IMR-90 (cell line): ENCODE measurements at regions not wholly inside any gene's neighbourhood (a gene's known extent, or its start where the extent isn't known, plus 50 kb on each side); places are given as distances from the start of the nearest gene placed in this dataset.

ENCODE experiments used
- ATAC-seq: fragments of 200-7000 bp; cut with Tn5 transposase; 2 replicates; pipeline ENCODE4 v1.9.1; 2020; ENCODE audit warnings: low read depth, mild to moderate bottlenecking, moderate library complexity
- BruUV-seq: library from RNA; stranded (reverse); fragments of 400-500 nt; replicated peaks from 2 replicates; lab custom pipeline; 2021; lab: Mats Ljungman, UMichigan
- CTCF ChIA-PET: fragments of 300-600 bp; formaldehyde crosslinking; extraction: SDS; loops from one replicate; lab custom pipeline; 2021; ENCODE audit warnings: antibody characterized with exemption; lab: Yijun Ruan, JAX
- POLR2A ChIA-PET: fragments of 300-600 bp; sonication (Branson Sonifier 250); formaldehyde crosslinking; loops from one replicate; lab custom pipeline; 2022; ENCODE audit warnings: antibody characterized with exemption; ENCODE audit not compliant: unreplicated experiment; lab: Charles Lee
- DNase-seq: peaks from one replicate; pipeline ENCODE4 v3.0.0; 2013
- H2AFZ ChIP-seq: replicated peaks from 2 replicates; pipeline ENCODE3; 2013; ENCODE audit warnings: low read length, mild to moderate bottlenecking; ENCODE audit not compliant: poor library complexity
- H2AK5ac ChIP-seq: 2 replicates; pipeline ENCODE4 v1.6.1; 2013; ENCODE audit warnings: low read depth, low read length, inconsistent platforms
- H2AK9ac ChIP-seq: replicated peaks from 2 replicates; pipeline ENCODE3; 2013; ENCODE audit warnings: mild to moderate bottlenecking, low read depth, low read length, moderate library complexity; ENCODE audit not compliant: poor library complexity
- H2BK120ac ChIP-seq: 2 replicates; pipeline ENCODE4 v1.6.1; 2013; ENCODE audit warnings: low read depth, low read length, inconsistent platforms
- H2BK15ac ChIP-seq: 3 replicates; pipeline ENCODE4 v1.6.1; 2013; ENCODE audit warnings: low read depth, low read length, inconsistent platforms
- H2BK20ac ChIP-seq: 2 replicates; pipeline ENCODE4 v1.6.1; 2013; ENCODE audit warnings: low read depth, mild to moderate bottlenecking, inconsistent platforms, low read length, moderate library complexity
- H2BK5ac ChIP-seq: 2 replicates; pipeline ENCODE4 v1.6.1; 2013; ENCODE audit warnings: mild to moderate bottlenecking, low read depth, low read length, inconsistent platforms; ENCODE audit not compliant: poor library complexity, severe bottlenecking
- H3K14ac ChIP-seq: replicated peaks from 2 replicates; pipeline ENCODE4 v1.6.1; 2013; ENCODE audit warnings: low read depth, low read length, inconsistent platforms
- H3K18ac ChIP-seq: 2 replicates; pipeline ENCODE4 v1.6.1; 2013; ENCODE audit warnings: low read depth, low read length, control low read depth
- H3K23ac ChIP-seq: 2 replicates; pipeline ENCODE4 v1.6.1; 2013; ENCODE audit warnings: low read depth, low read length, inconsistent platforms
- H3K27ac ChIP-seq: 2 replicates; pipeline ENCODE4 v1.5.1; 2013; ENCODE audit warnings: mild to moderate bottlenecking, control low read depth, low read length; ENCODE audit not compliant: insufficient read depth
- H3K27me3 ChIP-seq: 2 replicates; pipeline ENCODE4 v1.6.1; 2013; ENCODE audit warnings: low read length; ENCODE audit not compliant: control insufficient read depth, insufficient read depth
- H3K36me3 ChIP-seq: 2 replicates; pipeline ENCODE4 v1.6.1; 2013; ENCODE audit warnings: low read length, mixed read lengths; ENCODE audit not compliant: control insufficient read depth, insufficient read depth
- H3K4ac ChIP-seq: 2 replicates; pipeline ENCODE4 v1.6.1; 2013; ENCODE audit warnings: low read depth, low read length, inconsistent platforms
- H3K4me1 ChIP-seq: 2 replicates; pipeline ENCODE4 v1.6.1; 2013; ENCODE audit warnings: low read length, mixed read lengths; ENCODE audit not compliant: control insufficient read depth, insufficient read depth
- H3K4me2 ChIP-seq: 2 replicates; pipeline ENCODE4 v1.6.1; 2013; ENCODE audit warnings: low read depth, mild to moderate bottlenecking, control low read depth, low read length, moderate library complexity
- H3K4me3 ChIP-seq: 2 replicates; pipeline ENCODE4 v1.5.1; 2013; ENCODE audit warnings: low read depth, mild to moderate bottlenecking, control low read depth, low read length, moderate library complexity; ENCODE audit not compliant: insufficient read depth
- H3K56ac ChIP-seq: 2 replicates; pipeline ENCODE4 v1.6.1; 2013; ENCODE audit warnings: low read length, inconsistent platforms; ENCODE audit not compliant: insufficient read depth; ENCODE audit errors: extremely low read depth
- H3K79me1 ChIP-seq, 2 experiments: 2 replicates each; pipeline ENCODE4 v1.6.1; 2013; ENCODE audit warnings: low read length in 2 of 2, inconsistent platforms in 1 of 2, low read depth in 1 of 2
- H3K9ac ChIP-seq: 2 replicates; pipeline ENCODE4 v1.6.1; 2013; ENCODE audit warnings: low read depth, low read length, control low read depth
- H3K9me1 ChIP-seq: 2 replicates; pipeline ENCODE4 v1.6.1; 2013; ENCODE audit warnings: low read length, inconsistent platforms; ENCODE audit not compliant: insufficient read depth
- H3K9me3 ChIP-seq: 2 replicates; pipeline ENCODE4 v1.6.1; 2013; ENCODE audit warnings: low read length; ENCODE audit not compliant: control insufficient read depth, insufficient read depth
- H4K20me1 ChIP-seq: 2 replicates; pipeline ENCODE4 v1.6.1; 2013; ENCODE audit warnings: low read length, inconsistent platforms; ENCODE audit not compliant: insufficient read depth
- H4K5ac ChIP-seq: 2 replicates; pipeline ENCODE4 v1.6.1; 2013; ENCODE audit warnings: mild to moderate bottlenecking, low read depth, low read length, control low read depth
- H4K8ac ChIP-seq, 2 experiments: 2 replicates each; pipeline ENCODE4 v1.6.1; 2013; ENCODE audit warnings: low read depth in 2 of 2, low read length in 2 of 2, control low read depth in 1 of 2, inconsistent platforms in 1 of 2
- H4K91ac ChIP-seq: 2 replicates; pipeline ENCODE4 v1.6.1; 2013; ENCODE audit warnings: low read depth, low read length, inconsistent platforms; ENCODE audit not compliant: insufficient read depth
- CEBPB ChIP-seq: IDR thresholded peaks from 2 replicates; pipeline ENCODE4 v1.6.1; 2012; ENCODE audit warnings: low read depth, low read length, improper control_type of control experiment
- RAD21 ChIP-seq: IDR thresholded peaks from 2 replicates; pipeline ENCODE4 v1.6.1; 2012; ENCODE audit warnings: low read length, improper control_type of control experiment
- WGBS, 2 experiments: methylation state at CpG; one replicate each; pipeline versions ENCODE4 v1.1.5 to v1.1.7; 2013; ENCODE audit warnings: missing lambda C conversion rate in 2 of 2; ENCODE audit not compliant: insufficient read length in 1 of 2; ENCODE audit errors: extremely low coverage in 2 of 2; 5-methylcytosine and 5-hydroxymethylcytosine counted together
- dilution Hi-C: fragments of 300-500 bp; cut with HindIII; formaldehyde crosslinking; loops from one replicate; pipeline ENCODE4 v1.14.3; 2018; ENCODE audit warnings: low sequenced_read_pairs; ENCODE audit not compliant: unreplicated experiment
- in situ Hi-C: fragments of 300-500 bp; cut with MboI; formaldehyde crosslinking; loops from 3 replicates; pipeline ENCODE4 v1.14.3; 2019; ENCODE audit warnings: low sequenced_read_pairs, inconsistent platforms, mixed read lengths
- intact Hi-C: fragments of 100-400 bp; cut with micrococcal nuclease; formaldehyde crosslinking; loops from 2 replicates; pipeline ENCODE4 v1.10.0; 2022

DNA sequence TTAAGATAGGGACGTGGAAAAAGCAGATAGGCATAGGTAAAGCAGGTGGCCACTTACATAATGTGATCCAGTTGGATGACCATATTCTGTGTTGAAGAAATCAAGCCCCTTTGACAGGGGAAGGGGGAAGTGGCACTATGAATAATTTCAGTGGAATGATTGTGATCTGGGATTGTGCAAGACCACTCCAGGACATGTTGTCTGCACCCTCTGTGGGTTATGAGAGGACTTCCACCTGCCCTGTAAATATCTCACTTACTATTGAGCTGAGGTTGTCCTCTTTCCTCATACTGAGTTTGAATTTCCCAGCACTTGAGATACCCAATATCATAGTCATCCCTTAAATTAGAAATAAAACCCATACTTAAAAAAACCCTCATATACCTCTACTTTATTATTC is 220.7 kb downstream of the IRS1 start:
- Histone ChIP-seq H2BK15ac (peak overlapping the region; percentile 79; the same call in 2 of the 3 replicates), H2AK9ac (no peak overlapping the region), H3K4me2 (no peak overlapping the region), H3K23ac (no peak overlapping the region), H4K5ac (no peak overlapping the region), H3K4me3 (no peak overlapping the region), H2AK5ac (no peak overlapping the region; the same call in 1 of the 2 replicates), H4K8ac (no peak overlapping the region), H4K91ac (0 out of 2 replicates have a peak overlapping the region, but pooled peaks have one; percentile 26), H3K9ac (no peak overlapping the region), H3K14ac (0 out of 2 replicates have a peak overlapping the region, but pooled peaks have one; percentile 17), H3K4me1 (peaks cover 22% of the 10 kb centered on the region), H2AFZ (no peak overlapping the region), H3K27me3 (no peaks in the 10 kb centered on the region), H4K20me1 (no peaks in the 10 kb centered on the region), H3K18ac (no peak overlapping the region), H3K27ac (no peak overlapping the region), H3K36me3 (no peaks in the 10 kb centered on the region), H3K79me1 (peaks cover 0 to 10% of the 10 kb centered on the region in 2 experiments; a peak in 2 of 4 replicates), H3K9me1 (peaks cover 13% of the 10 kb centered on the region; the same call in 1 of the 2 replicates), H2BK5ac (no peak overlapping the region), H2BK20ac (peak overlapping the region; percentile 46; the same call in 1 of the 2 replicates), H3K9me3 (no peaks in the 10 kb centered on the region), H3K4ac (peak overlapping the region; percentile 38; the same call in 1 of the 2 replicates), H2BK120ac (0 out of 2 replicates have a peak overlapping the region, but pooled peaks have one; percentile 32), H3K56ac (no peak overlapping the region)
- no TSS peak for BruUV-seq
- in situ Hi-C loops: no loop called here
- DNase-seq: peak; percentile 30
- dilution Hi-C loops: no loop called here
- no peak for TF ChIP-seq RAD21
- peak; percentile 84 for TF ChIP-seq CEBPB
- intact Hi-C loops: no loop called here
- no peak for ATAC-seq
- POLR2A ChIA-PET: no interaction called here
- 83% methylated on average over 1 of the region's 1 CpG; no CpG with 5 or more reads in 1 of the 2 experiments for WGBS, 2 experiments
- CTCF ChIA-PET: interaction anchor here (0.6 kb wide), 1 partner anchor 773 kb away, joined by 3 read pairs; no protein-coding TSS in a partner anchor
